BJ (cell line): ENCODE measurements at regions not wholly inside any gene's neighbourhood (a gene's known extent, or its start where the extent isn't known, plus 50 kb on each side); places are given as distances from the start of the nearest gene placed in this dataset.

ENCODE experiments used
- CTCF ChIA-PET: fragments of 350-600 bp; formaldehyde crosslinking; extraction: SDS; loops from one replicate; lab custom pipeline; 2021; ENCODE audit warnings: antibody characterized with exemption, inconsistent platforms; lab: Yijun Ruan, JAX
- POLR2A ChIA-PET: fragments of 300-600 bp; sonication (Branson Sonifier 250); formaldehyde crosslinking; extraction: SDS; loops from one replicate; lab custom pipeline; 2021; ENCODE audit warnings: antibody characterized with exemption; lab: Charles Lee
- DNase-seq: peaks from one replicate; pipeline ENCODE4 v3.0.0-alpha.2; 2011; ENCODE audit warnings: low read depth
- H3K27me3 ChIP-seq: 2 replicates; pipeline ENCODE4 v1.6.0; 2011; ENCODE audit warnings: low read length; ENCODE audit not compliant: control insufficient read depth, insufficient read depth
- H3K36me3 ChIP-seq: 2 replicates; pipeline ENCODE4 v1.5.1; 2011; ENCODE audit warnings: low read length; ENCODE audit not compliant: control insufficient read depth, insufficient read depth
- H3K4me3 ChIP-seq: 2 replicates; pipeline ENCODE4 v1.5.1; 2011; ENCODE audit warnings: low read depth, mild to moderate bottlenecking, control low read depth, low read length
- TF ChIP-seq, protein P1 (sequence below): IDR thresholded peaks from 2 replicates; pipeline ENCODE4 v1.5.1; 2011; ENCODE audit warnings: low read depth, mild to moderate bottlenecking, control low read depth, inconsistent platforms, low read length, moderate library complexity; ENCODE audit not compliant: insufficient read depth

DNA sequence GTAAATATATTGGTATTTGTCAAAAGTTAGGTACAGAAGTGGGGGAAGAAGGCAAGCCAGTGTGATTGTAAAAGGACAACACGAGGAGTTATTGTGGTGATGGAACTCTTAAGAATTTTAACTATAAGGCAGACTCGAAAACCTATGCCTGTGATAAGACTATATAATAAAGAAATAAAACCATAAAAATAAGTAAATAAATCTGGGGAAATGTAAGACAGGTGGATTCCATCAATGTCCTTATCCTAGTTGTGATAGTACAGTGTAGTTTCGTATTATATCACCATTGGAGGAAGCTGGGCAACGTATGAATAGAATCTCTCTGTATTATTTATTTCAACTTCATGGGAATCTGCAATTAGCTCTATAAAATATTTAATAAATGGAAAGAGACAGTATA, 395.7 kb downstream of the CDC14C start:
- H3K27me3 ChIP-seq = no peaks in the 10 kb centered on the region
- DNase-seq = no peak
- ChIA-PET CTCF (no interaction called here), POLR2A (no interaction called here)
- TF ChIP-seq, protein P1, sequence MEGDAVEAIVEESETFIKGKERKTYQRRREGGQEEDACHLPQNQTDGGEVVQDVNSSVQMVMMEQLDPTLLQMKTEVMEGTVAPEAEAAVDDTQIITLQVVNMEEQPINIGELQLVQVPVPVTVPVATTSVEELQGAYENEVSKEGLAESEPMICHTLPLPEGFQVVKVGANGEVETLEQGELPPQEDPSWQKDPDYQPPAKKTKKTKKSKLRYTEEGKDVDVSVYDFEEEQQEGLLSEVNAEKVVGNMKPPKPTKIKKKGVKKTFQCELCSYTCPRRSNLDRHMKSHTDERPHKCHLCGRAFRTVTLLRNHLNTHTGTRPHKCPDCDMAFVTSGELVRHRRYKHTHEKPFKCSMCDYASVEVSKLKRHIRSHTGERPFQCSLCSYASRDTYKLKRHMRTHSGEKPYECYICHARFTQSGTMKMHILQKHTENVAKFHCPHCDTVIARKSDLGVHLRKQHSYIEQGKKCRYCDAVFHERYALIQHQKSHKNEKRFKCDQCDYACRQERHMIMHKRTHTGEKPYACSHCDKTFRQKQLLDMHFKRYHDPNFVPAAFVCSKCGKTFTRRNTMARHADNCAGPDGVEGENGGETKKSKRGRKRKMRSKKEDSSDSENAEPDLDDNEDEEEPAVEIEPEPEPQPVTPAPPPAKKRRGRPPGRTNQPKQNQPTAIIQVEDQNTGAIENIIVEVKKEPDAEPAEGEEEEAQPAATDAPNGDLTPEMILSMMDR = no peak
- H3K36me3 ChIP-seq = no peaks in the 10 kb centered on the region
- H3K4me3 ChIP-seq = no peak overlapping the region

DNA sequence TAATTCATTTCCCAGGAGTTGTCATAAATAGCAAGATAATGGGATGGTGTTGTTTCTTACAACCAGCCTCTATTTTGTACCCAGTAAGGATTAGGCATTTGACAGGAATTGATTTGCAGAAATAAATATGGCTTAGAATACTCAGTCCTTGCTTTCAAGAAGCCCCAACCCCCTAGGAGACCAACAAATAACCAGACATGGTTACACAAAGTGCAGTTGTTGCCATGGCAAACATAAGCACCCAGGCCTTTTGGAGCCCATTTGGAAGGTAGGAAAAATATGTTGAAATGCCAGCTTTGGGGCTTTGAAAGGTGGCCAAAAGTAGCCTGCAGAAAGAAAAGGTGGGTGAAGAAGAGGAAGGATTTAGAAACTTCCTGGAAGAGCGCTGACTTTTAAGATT, 397.5 kb downstream of the CDC14C start:
- CTCF ChIA-PET = no interaction called here
- TF ChIP-seq, protein P1 = no peak

DNA sequence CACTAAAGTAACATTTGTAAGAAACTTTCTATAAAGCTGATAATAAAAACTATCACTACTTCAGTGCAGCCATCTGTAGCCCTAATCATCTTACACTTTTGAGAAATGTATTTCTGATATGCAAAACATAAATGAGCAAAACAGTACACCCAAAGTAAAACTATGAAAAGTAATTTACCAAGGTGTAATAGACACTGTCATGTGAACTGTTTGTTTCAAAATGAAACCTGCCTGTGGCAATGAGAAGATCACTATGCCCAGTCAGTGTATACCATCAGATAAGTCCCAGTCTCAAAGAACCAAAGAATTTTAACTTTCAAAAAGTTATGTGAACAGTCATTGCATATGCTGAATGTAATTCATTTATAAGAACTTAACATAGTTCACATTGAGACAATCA, 398.1 kb downstream of the CDC14C start:
- TF ChIP-seq, protein P1 = no peak
- POLR2A ChIA-PET = no interaction called here
- DNase-seq = no peak
- no peaks in the 10 kb centered on the region for H3K36me3 ChIP-seq
- no peak overlapping the region for H3K4me3 ChIP-seq
- CTCF ChIA-PET = no interaction called here
- no peaks in the 10 kb centered on the region for H3K27me3 ChIP-seq

More for the DNA sequence above, 397.5 kb downstream of the CDC14C start:
- no peaks in the 10 kb centered on the region for H3K27me3 ChIP-seq
- no peak for DNase-seq
- H3K4me3 ChIP-seq = no peak overlapping the region
- H3K36me3 ChIP-seq = no peaks in the 10 kb centered on the region
- POLR2A ChIA-PET = no interaction called here

DNA sequence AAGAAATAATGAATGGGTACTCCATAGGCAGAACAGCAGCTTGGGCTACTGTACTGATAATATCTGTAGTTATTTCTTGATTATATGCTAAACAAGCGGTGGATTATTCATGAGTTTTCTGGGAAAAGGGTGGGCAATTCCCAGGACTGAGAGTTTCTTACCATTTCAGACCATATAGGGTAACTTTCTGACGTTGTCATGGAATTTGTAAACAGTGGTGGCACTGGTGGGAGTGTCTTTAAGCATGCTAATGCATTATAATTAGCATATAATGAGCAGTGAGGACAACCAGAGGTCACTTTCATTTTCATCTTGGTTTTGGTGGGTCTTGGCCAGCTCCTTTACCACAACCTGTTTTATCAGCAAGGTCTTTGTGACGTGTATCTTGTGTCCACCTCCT, 399.7 kb downstream of the CDC14C start:
- POLR2A ChIA-PET = no interaction called here
- CTCF ChIA-PET = no interaction called here
- Histone ChIP-seq H3K4me3 (no peak overlapping the region), H3K36me3 (no peaks in the 10 kb centered on the region), H3K27me3 (no peaks in the 10 kb centered on the region)
- TF ChIP-seq, protein P1 = no peak
- no peak for DNase-seq

DNA sequence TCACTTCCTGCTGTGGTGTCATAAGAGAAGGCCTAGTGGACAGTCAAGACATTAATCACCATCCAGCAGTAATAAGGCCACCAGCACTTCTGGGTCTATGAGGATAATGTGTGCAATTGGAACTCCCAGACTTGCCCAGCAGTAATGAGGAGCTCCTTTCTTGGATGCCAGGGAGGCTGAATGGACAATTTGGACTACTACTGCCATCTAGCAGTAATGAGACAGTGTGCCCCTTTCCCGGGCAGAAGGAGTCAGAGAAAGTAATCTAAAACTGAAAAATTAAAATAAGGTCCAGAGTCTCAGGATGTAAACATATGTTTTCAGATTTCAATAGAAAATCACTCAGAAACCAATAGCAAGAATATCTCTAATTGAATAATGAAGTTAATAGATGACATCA, 400.4 kb downstream of the CDC14C start:
- DNase-seq = no peak
- POLR2A ChIA-PET = no interaction called here
- CTCF ChIA-PET = no interaction called here

More for the DNA sequence above, 400.4 kb downstream of the CDC14C start:
- no peak overlapping the region for H3K4me3 ChIP-seq
- H3K36me3 ChIP-seq = no peaks in the 10 kb centered on the region
- H3K27me3 ChIP-seq = no peaks in the 10 kb centered on the region
- TF ChIP-seq, protein P1 = no peak
